Activated CD8-positive, alpha-beta memory T cell treated with anti-CD3 and anti-CD28 coated beads, Interleukin-2, amount 50 U/mL, for 24 hours (primary cell): ENCODE measurements at regions not wholly inside any gene's neighbourhood (a gene's known extent, or its start where the extent isn't known, plus 50 kb on each side); places are given as distances from the start of the nearest gene placed in this dataset.

ENCODE experiments used
- DNase-seq: peaks from one replicate; pipeline ENCODE4 v3.0.0-alpha.2; 2020; ENCODE audit errors: extremely low read depth

DNA sequence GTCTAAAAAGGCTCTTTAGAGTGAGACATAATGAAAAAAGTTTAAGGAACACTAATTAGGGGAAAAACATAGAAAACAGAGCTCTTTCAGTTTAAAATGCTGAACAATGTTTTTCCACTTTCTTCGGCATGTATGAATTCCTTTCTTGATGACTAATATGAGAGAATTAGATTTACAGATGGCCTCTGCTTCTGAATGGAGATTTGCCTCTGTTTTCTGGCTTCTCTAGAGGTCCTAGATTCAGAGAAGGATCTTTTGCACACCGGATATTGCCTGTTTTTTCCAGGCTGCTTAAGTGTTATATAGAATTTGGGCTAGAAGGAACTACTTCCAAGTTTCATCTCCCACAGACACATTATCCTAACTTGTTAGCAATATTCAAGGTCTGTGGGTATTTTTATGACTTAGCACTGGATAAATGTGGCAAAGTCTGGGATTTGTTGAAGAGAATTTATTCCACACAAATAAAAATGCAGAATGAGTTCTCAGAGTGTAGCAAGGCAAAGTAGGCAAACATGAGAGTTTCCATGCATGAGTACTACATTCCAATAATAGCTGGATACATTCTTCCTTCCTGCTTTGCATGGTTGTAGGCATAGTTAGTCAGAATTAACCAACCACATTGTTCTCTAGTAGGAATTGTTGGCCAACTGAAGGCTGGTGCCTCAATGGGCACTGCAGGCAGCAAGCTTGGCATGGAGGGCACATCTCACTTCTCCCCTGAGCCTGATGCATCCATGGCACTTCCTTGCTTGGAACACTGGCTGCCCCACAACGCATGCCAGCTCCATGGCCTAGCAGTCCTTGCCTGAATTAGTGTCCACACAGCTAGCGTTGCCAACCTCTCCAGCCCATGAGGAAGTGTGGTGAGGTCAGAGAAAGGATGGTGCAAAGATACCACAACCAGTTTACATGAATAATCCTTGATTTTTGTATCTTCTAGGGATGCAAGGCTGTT is 224.2 kb downstream of the CLIC5 start:
- no peak for DNase-seq

DNA sequence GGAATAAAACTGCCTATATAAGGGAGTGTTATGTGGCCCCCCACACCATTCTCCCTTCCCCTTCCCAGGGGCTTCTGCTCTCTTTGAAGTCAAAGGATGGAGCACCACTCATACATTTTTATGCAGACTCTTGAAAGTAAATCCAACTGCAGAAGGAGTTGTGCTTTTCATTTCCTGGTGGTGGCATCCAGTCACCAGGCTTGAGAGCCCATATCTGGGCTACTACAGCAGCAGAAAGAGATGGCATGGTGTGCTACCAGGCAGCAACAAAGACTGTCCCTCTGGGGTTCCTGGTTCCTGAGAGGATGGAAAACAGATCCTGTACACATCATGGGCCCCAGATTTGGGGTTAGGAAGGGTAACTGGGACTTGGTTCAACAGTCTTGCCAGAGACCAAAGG is 226.4 kb downstream of the CLIC5 start:
- no peak for DNase-seq

DNA sequence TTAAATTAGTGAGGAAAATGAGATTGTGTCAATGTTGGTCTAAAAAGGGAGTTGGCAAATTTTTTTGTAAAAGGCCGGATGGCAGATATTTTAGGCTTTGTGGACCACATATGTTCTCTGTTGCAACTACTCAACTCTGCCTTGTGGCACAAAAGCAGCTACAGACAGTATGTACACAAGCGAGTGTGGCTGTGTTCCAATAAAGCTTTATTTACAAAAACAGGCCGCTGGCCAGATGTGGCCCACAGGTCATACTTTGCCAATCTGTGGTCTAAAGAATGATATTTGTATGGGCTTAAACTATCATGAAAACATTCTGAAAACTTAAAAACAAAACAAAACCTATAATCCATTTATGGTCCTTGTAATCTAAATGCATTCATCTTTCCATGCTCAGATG is 228.3 kb downstream of the CLIC5 start:
- DNase-seq: no peak

DNA sequence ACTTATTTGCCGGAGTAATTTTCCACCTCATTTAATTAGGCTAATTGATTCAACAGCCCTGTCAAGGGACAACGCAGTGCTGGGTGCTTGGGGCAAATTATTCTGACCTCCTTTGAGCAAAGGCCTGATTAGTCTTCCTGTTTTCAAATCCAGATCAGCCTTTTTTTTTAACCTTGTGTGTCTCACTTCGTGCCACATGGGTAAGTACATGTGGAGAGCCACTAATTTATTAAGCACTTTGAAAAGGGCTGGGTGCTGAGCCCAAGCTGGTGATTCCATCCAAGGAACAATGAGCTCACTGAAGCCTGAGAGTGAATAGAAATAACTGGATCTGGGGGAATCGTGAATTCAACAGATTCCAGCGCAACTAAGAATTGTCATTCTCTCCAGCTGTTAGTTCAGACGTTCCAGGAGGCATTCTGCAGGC is 229.3 kb downstream of the CLIC5 start:
- DNase-seq: no peak

DNA sequence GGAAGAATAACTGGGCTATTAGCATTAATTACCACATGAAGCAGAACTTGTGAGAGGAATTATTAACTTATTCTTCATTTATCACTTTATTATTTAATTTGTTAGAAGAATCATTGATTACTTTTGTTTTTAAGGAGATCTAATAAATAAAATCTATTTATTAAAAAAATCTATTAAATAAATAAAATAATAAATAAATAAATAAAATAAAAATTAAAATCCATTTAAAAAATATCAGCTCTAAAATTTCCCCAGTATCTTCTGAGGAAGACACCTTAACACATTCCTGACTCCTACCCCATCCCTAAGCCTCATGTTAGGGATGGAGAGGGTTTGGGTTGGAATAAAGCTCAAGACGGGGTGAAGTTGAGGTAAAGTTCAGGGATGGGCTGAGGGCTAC is 231.4 kb downstream of the CLIC5 start:
- DNase-seq: no peak

DNA sequence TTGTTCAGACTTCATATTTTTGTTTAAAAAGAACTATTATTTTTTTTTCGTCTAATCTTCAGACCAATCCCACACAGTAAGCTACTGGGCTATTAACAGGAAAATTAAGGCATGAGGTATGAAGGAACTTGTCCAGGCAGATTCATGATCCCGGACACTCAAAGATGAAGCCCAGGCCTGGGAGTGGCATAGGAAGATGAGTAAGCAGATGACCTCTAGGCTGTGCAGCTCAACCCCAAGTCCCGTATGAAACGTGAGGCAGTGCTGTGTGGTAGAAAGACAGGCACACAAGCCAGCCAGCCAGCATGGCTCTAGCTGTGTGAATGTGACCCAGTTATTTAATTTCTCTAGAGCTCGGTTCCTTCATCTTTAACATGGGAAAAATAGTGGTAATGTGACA is 231.9 kb downstream of the CLIC5 start:
- no peak for DNase-seq

DNA sequence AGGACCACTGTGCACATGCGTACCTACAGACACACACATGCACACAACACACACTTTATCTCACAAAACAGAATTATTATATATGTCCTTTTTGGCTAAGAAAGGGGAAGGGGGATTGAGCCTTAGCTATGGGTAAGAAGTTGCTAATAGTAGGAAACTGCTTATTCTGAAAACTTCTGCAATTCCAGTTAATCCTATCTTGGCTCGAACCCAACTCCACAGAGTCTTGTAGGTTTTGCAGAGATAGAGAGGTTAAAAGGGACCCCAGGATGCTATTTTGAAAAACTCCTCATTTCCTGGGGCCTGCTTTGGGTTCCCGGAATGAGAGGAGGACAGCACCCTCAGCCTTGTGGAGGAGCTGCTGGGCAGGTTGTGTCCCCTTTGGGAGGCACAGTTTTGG is 233.8 kb downstream of the CLIC5 start:
- no peak for DNase-seq

DNA sequence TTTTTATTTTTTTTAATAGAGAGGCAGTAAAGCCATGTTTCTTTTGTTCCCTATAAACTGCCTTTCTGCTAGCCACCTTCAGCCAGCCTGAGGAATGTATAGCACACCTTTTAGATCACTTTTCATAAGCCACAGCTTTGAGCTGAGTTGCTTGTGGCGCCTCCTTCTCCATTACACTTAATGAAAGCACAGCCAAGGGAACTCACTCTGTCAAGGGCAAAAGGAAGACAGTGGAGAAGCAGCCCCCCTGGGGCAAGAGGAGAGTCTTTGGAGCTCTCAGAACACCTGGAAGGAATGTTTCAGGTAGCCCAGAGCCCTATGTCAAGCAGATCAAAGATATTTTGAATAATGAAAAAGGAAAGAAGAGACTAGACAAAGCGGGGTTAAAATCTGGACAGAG is 235.1 kb downstream of the CLIC5 start:
- no peak for DNase-seq

DNA sequence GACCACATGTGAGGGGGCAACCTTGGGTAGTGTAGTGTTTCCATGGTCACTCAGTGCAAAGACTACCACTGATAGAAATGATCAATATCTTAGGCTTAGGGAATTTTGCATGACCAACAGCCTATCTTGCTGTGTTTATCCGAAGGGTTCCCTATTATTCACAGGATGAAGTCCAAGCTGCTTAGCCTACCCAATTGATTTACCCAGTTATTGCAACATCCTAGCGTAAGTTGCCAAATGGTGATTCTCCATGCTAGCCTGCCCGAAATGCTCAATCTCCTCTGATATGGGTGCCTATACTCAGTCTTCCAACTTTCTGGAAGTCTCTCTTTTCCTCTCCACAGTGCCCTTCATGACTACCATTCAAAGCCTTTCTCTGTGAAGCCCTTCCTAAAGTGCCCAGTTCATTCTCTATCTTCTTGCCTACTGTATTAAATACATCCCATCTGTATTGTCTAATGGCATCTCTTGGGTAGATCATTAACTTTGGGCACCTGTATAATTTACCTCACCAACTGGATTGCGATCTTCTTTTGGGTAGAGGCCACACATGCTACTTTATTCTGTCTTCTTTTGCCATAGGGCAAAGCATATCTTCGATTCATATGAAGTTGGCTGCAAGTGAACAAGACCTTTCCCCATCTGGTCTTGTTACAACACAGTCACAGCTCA is 240.5 kb downstream of the CLIC5 start:
- no peak for DNase-seq

DNA sequence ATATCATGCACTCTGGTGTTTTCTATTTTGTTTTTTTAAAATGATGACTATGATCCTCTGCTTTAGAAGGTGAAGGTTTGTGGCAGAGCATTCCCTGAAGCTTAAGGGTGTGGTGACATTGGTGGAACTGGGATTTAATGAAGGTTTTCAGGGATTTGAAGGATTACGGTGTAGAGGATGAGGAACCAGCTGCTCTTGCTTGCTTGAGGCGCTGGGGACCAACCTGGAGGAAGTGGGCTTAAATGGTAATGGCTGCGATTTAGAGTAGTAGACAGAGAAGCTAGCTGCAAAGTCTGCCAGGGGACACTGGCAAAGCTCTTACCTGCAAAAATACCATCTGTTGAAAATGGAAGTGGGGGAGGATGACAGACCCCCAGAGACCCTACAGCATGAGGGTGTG is 241.8 kb downstream of the CLIC5 start:
- DNase-seq: no peak

DNA sequence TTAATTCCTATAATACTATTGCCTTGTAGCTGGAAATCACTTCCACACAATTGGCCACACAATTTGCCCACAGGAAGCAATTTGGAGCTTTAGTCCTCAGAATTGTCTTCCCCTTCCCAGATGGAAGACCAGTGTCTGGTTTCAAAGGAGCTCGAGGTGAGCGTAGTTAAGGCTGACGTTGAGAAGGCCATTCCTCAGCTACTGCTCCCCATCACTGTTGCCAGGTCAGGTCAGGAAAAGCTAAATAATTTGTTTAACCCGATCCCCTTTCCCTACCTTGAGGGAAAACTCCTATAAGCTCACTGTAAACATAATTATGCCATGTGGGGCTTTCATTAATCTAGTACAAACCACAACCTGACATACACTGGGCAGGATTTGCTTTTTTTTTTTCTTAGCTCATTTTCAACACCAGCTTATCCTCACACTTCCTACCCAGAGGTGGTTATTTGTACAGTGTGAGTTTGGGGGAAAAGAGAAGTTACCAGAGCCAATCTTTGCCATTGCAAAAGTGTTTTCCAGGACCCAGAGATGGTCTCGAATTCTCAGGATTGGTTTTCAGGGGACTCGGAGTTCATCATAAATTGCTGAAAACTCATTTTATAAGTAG is 242.7 kb downstream of the CLIC5 start:
- no peak for DNase-seq

DNA sequence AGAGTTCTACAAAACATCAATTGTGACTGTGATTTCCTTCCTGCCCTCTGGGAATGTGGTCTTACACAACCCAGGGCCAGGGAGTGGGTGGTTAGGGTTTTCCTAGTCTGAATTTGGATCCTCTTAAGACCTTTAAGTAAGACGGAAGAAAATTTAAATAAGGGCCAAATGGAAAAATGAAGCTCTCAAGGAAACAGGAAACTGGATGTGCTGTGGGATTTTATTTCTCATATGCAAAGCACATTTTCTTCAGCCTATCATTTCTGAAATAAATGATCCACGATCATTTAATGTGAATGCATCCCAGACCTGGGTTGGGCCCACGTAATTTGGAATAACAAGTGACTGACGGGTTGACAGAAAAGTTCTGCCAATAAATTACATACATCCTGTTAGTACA is 243.6 kb downstream of the CLIC5 start:
- DNase-seq: no peak

DNA sequence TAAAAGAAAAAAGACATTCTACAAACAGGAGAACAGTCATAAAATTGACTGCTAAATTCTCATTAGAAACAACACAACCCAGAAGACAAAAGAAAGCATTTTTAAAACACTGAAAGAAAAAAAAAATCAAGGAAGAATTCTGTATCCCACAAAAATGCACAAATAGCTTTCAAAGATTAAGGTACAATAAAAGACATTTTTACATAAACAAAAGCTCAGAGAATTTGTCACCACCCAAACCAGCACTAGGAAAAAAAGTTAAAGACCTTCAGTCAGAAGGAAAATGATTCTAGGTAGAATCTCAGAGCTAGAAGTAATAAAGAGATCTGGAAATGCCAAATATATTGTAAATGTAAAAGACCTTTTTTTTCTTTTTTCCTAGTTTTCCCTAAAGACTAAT is 252.4 kb downstream of the CLIC5 start:
- DNase-seq: no peak

DNA sequence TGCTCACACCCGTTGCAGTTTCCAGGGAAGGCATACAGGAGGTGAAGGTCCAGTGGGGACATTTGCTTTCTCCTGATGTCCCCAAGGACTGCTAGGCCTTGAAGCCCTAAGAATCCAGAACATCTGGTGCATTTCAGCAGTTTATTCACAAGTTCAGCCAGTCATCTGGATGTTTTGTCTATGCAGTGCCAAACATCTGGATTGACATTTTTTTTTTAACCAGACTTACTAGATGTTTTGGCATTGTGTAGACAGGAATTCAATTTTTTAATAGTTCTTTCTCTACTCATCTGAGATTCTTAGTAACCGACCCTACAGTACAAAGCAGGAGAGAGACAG is 256.2 kb downstream of the CLIC5 start:
- DNase-seq: no peak

DNA sequence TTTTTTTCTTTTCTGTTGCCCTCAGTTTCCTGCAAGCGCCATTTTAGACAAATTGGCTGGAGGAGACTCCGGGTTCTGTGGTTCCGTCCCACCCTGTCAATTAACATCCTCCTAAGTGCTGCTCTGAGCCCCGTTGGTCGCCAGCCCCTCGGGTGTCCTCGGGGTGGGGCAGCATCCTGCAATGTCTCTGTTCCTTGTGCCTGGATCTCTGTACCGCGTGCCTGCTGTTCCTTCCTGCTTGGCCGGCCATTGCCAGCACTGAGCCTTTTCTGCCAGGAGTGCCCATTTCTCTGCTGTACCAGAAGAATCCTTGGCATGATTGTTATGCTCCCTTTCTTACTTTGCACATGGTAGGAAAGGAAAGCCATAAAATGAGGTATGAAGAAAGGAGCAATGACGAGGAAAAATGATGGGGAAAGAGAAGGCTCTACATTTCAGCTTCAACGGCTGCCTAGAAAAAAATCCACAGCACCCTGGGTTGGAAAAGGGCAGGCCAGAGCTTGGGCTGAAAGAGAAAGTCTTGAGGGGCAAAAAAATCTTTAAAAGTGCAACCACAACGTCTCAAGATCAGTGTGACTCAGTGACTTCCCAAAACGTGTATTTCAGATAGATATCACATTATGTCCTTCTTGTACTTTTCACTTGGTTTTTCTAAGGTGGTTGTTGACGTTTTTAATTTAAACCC is 256.7 kb downstream of the CLIC5 start:
- DNase-seq: no peak

DNA sequence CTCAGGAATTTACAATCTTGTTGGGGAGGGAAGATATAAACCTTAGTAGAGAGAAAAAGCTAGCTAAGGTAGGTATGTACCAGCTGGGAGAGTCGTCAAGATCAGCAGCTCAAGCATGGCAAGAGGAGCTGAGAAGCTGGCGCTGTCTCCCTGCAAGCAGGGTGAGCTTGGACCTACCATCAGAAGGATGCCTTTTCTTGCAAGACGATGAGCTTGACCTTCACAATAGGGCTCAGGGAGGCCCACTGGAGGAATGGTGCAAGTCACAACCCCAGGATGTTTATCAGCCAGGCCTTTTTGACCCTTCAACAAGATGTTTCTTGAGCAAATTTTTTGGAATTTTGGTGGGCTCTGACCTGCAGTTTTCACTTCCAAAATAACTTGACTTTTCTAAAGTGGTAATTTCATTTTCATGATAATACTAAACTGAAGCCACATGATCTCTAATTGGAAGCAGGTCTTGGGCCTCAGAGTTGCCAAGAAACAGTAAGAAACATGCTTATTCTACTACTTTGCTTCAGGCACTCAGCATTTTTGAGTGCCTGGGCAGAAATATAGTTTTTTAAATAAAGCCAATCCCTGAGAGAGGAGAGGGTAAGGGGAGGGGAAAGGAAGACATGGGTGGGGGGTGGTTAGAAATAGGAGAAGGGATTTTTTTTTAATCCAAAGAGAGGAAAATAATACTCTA is 258.1 kb downstream of the CLIC5 start:
- DNase-seq: no peak

DNA sequence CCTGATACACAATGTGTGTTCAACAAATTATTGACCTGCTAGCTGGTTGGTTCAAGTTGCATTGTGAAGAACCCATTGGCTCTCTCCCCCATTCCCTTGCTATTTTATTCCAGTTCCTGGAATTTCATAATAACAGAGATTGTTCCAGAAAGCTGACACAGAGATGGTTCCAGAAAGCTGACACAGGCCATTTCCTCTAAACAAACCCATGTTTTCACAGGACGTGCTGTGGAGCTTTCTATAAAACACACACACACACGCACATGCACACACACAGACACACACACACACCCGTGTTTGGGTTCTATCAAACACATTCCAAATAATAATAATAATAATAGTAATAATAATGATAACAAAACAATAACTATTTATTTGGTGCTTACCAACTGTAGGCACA is 259.1 kb downstream of the CLIC5 start:
- no peak for DNase-seq

DNA sequence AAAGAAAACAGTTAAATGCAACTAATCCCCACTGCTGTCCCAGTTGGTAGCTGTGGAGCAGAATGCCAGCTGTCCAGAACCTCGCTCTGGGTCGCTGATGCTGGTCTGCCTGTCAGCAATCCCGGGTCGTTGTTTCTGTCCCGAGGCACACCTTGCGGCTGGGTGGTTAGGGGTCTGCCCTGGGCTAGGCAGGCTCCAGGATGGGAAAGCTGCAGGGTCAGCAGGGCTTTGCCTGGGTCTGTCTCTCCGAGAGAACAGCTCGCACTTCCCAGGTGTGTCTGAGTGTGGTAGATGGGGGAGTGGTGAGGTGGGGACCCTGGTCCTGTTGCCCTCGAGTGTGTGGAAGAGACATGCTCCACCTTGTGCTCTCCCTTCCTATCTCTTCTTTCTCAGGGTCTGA is 261.2 kb downstream of the CLIC5 start:
- DNase-seq: no peak

DNA sequence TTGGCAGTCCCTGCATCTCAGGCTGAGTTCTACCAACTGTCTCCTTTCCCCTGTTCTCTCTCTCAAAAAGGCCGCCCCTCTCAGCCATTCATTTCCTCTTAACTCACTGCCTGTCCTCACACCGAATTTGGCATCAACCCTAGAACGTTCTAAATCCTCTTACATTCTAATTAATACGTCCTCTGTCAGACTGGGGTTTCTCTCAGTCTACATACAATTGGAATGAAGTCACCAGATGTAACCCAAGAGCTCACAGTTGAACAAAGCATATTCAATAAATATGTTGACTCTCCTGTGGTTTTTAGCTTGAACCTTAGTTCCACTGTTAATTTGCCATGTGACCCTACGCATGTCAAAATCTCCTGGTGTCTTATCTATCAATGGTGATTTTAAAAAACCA is 269.6 kb downstream of the CLIC5 start:
- DNase-seq: no peak

DNA sequence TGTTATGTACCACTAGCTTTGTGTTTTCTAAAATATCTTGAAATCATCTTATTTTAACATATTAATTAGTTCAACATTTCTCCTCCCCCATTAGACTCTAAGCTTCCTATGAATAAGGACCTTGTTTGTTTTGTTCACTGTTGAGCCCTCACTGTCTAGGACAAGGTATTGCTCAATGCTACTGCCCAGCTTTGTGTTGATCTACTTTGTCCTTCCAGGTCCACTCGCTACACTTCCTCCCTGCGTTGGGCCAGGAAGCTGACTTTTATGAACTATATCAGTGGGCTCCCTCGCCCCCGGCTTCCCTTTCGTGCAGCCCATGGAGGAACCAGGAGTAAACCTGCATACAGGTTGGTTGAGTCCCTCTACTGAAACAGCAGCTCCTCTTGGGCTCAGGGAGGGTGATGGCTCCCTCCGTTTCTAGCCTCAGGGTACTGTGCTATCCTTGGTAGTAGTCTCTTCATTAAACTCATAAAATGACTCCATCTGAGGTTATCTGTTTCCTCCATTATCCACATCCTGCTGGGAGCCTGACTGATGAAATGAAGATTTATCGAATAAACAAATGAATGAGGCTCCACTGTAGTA is 272.5 kb downstream of the CLIC5 start:
- no peak for DNase-seq

DNA sequence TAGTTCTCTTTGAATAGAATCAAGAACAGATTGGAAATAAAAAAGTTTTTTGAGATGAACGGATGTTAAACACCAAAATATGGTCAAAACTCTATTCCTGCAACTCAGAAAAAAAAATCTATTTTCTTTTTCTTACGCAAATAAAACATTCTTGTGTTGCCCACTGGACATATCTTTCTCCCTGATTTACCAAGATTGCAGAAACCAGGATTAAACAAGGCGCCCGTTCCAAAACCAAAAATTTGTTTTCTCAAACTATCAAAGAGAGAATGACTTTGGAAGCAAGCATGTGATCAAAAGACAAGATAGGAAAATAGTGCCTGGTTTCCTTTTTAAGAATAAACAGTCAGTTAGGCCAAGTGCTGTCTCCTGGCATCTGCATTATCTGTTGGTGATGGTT is 273.1 kb downstream of the CLIC5 start:
- DNase-seq: no peak
